DOHH2 (cell line): ENCODE measurements at regions not wholly inside any gene's neighbourhood (a gene's known extent, or its start where the extent isn't known, plus 50 kb on each side); places are given as distances from the start of the nearest gene placed in this dataset.

Experiments used
- H3F3A ChIP-seq: fragments of 200-600 bp; sonication (generic), shearing (Covaris generic); 2 replicates; pipeline ENCODE4 v1.6.0; 2016; ENCODE audit warnings: antibody characterized with exemption, mild to moderate bottlenecking; ENCODE audit not compliant: control insufficient read depth, insufficient read depth
- H3K27ac ChIP-seq: fragments of 200-600 bp; sonication (generic); 2 replicates; pipeline ENCODE4 v1.5.1; 2014; ENCODE audit warnings: low read depth, mild to moderate bottlenecking, low read length, moderate library complexity
- H3K27me3 ChIP-seq: fragments of 200-600 bp; sonication (generic); 2 replicates; pipeline ENCODE4 v1.6.1; 2014; ENCODE audit warnings: mild to moderate bottlenecking, low read length, mixed read lengths; ENCODE audit not compliant: control insufficient read depth
- H3K36me3 ChIP-seq: fragments of 200-600 bp; sonication (generic); 2 replicates; pipeline ENCODE4 v1.6.1; 2014; ENCODE audit warnings: mild to moderate bottlenecking, low read length, moderate library complexity, mixed read lengths; ENCODE audit not compliant: control insufficient read depth
- H3K4me1 ChIP-seq: fragments of 200-600 bp; sonication (generic); 2 replicates; pipeline ENCODE4 v1.6.1; 2014; ENCODE audit warnings: mild to moderate bottlenecking, low read length, mixed read lengths; ENCODE audit not compliant: control insufficient read depth
- H3K4me2 ChIP-seq: fragments of 200-600 bp; sonication (generic); 2 replicates; pipeline ENCODE4 v1.6.0; 2014; ENCODE audit warnings: mild to moderate bottlenecking, low read length, moderate library complexity
- H3K4me3 ChIP-seq: fragments of 200-600 bp; sonication (generic); 2 replicates; pipeline ENCODE4 v1.5.1; 2014; ENCODE audit warnings: mild to moderate bottlenecking, low read length, mixed read lengths
- H3K79me2 ChIP-seq: fragments of 200-600 bp; sonication (generic); 2 replicates; pipeline ENCODE4 v1.6.1; 2014; ENCODE audit warnings: mild to moderate bottlenecking, low read length, mixed read lengths; ENCODE audit not compliant: control insufficient read depth
- H3K9me2 ChIP-seq: fragments of 200-600 bp; sonication (generic); replicated peaks from 2 replicates; pipeline ENCODE4 v1.6.1; 2014; ENCODE audit warnings: mild to moderate bottlenecking, low read length, mixed read lengths; ENCODE audit not compliant: control insufficient read depth
- H3K9me3 ChIP-seq: fragments of 200-600 bp; sonication (generic); 2 replicates; pipeline ENCODE4 v1.6.1; 2014; ENCODE audit warnings: antibody characterized with exemption, low read length, mixed read lengths; ENCODE audit not compliant: control insufficient read depth, insufficient read depth
- H4K20me1 ChIP-seq: fragments of 200-600 bp; sonication (generic); 2 replicates; pipeline ENCODE4 v1.6.0; 2014; ENCODE audit warnings: low read depth, mild to moderate bottlenecking, antibody characterized with exemption, low read length, moderate library complexity; ENCODE audit not compliant: control insufficient read depth, insufficient read depth
- CTCF ChIP-seq: fragments of 200-600 bp; sonication (generic); IDR thresholded peaks from one replicate; pipeline ENCODE4 v1.5.1; 2014; ENCODE audit warnings: antibody characterized with exemption, mild to moderate bottlenecking, low read depth, low read length; ENCODE audit not compliant: poor library complexity, severe bottlenecking
- EZH2phosphoT487 ChIP-seq: fragments of 200-600 bp; sonication (generic); IDR thresholded peaks from 2 replicates; pipeline ENCODE4 v1.6.1; 2017; ENCODE audit warnings: borderline replicate concordance, mild to moderate bottlenecking, antibody characterized with exemption, low read length, moderate library complexity, mixed read lengths

- Histone ChIP-seq H3K36me3 (no peaks in the 10 kb centered on the region), H3K79me2 (no peaks in the 10 kb centered on the region), H4K20me1 (no peaks in the 10 kb centered on the region), H3K4me2 (no peak overlapping the region), H3K27me3 (no peaks in the 10 kb centered on the region), H3K27ac (no peak overlapping the region), H3K9me2 (no peaks in the 10 kb centered on the region), H3K4me3 (no peak overlapping the region), H3F3A (no peaks in the 10 kb centered on the region), H3K4me1 (no peaks in the 10 kb centered on the region), H3K9me3 (no peaks in the 10 kb centered on the region)
- TF ChIP-seq CTCF (no peak), EZH2phosphoT487 (no peak)
Measured at GRCh38 chr4:137597752-137598430, 65.6 kb upstream of the PCDH18 start.

GRCh38 chr4:137587796-137588195 is 55.5 kb upstream of the PCDH18 start:
- H3K27me3 ChIP-seq: no peaks in the 10 kb centered on the region
- no peaks in the 10 kb centered on the region for H3K36me3 ChIP-seq
- H3K79me2 ChIP-seq: no peaks in the 10 kb centered on the region
- H3K4me2 ChIP-seq: no peak overlapping the region
- H3K27ac ChIP-seq: no peak overlapping the region
- H3K4me1 ChIP-seq: no peaks in the 10 kb centered on the region
- H3K4me3 ChIP-seq: no peak overlapping the region
- H3K9me3 ChIP-seq: no peaks in the 10 kb centered on the region
- H3F3A ChIP-seq: no peaks in the 10 kb centered on the region
- TF ChIP-seq EZH2phosphoT487: no peak
- TF ChIP-seq CTCF: no peak
- H3K9me2 ChIP-seq: no peaks in the 10 kb centered on the region
- H4K20me1 ChIP-seq: no peaks in the 10 kb centered on the region

- Histone ChIP-seq H3K9me2 (no peaks in the 10 kb centered on the region), H3K4me2 (no peak overlapping the region), H4K20me1 (no peaks in the 10 kb centered on the region), H3K27me3 (no peaks in the 10 kb centered on the region), H3K9me3 (no peaks in the 10 kb centered on the region), H3K36me3 (no peaks in the 10 kb centered on the region), H3K4me3 (no peak overlapping the region), H3K79me2 (no peaks in the 10 kb centered on the region), H3F3A (no peaks in the 10 kb centered on the region), H3K27ac (no peak overlapping the region), H3K4me1 (no peaks in the 10 kb centered on the region)
- TF ChIP-seq EZH2phosphoT487 (no peak), CTCF (no peak)
Measured at GRCh38 chr4:137583671-137584070, 51.4 kb upstream of the PCDH18 start.
